ENCODE measurements at regions not wholly inside any gene's neighbourhood (a gene's known extent, or its start where the extent isn't known, plus 50 kb on each side); places are given as distances from the start of the nearest gene placed in this dataset.
"Not testable (repeated sequence)": the region's sequence is repeated elsewhere in the genome, so short reads cannot be mapped to it uniquely, and the experiment has no call there.

GRCh38 chr6:14772188-14772587 lies 473.7 kb upstream of the JARID2 start:
- no peak for DNase-seq (ENCODE audit: low read depth in 1 of 2, low spot score in 1 of 2)

GRCh38 chr6:14775528-14775927 lies 470.3 kb upstream of the JARID2 start:
- no peak for DNase-seq (ENCODE audit: low read depth in 1 of 2, low spot score in 1 of 2)

GRCh38 chr6:14776307-14776706 lies 469.6 kb upstream of the JARID2 start:
- no peak for DNase-seq (ENCODE audit: low read depth in 1 of 2, low spot score in 1 of 2)

DNA sequence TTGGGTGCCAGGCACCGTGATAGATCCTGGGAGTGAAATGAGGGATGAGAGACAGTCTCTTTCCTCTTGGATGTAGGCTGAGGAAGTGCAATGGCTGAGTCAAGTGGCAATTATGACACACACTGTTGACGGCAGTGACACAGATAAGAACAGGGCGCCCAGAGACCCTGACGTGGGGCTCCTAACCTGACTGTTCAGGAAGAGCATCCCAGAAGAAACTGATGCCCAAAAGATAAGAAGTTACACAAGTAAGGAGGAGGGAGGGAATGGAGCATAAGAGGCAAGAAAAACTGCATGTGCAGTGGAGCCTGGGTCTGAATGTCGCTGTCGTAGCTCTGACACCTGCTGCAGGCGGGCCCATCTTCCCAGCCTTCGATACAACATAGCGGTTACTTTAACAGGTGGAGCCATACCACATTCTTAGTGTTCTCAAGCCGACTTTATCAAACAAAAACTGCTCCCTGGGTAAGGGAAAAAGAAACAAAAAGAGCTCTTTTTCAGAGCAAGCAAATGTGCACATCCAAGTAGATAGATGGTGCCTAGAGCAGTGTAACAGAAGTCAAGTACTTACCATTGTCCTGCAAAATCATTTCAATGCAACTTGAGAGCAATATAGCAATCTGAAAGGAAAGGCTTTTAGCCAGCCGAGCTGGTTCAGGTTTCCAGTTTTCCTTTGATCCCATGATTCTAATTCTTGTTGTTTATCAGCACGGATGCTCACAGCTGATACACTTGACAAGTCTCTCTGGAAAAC lies 463.9 kb upstream of the JARID2 start:
- DNase-seq (ENCODE audit: low read depth in 1 of 2, low spot score in 1 of 2), result no peak

GRCh38 chr6:14782921-14783464 lies 462.9 kb upstream of the JARID2 start:
- DNase-seq (ENCODE audit: low read depth in 1 of 2, low spot score in 1 of 2), result not testable (repeated sequence)

- DNase-seq (ENCODE audit: low read depth in 1 of 2, low spot score in 1 of 2), result no peak
Observed at GRCh38 chr6:14783594-14783993, 462.3 kb upstream of the JARID2 start.

- DNase-seq (ENCODE audit: low read depth in 1 of 2, low spot score in 1 of 2), result no peak
Observed at GRCh38 chr6:14784596-14785492, 461.0 kb upstream of the JARID2 start.

DNA sequence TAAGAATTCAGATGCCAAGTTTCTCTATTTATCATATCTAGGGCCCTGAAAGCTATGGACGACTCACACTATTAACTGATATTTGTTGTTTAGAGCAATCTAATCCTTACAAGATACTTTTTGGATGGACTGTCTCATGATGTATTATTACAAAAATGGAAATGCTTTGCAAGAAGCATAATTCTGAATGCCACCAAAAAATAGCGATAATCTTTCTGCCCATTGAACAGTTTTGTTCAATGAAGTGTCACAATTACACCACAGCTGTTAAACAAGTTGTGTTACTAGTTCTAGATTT lies 460.4 kb upstream of the JARID2 start:
- no peak for DNase-seq (ENCODE audit: low read depth in 1 of 2, low spot score in 1 of 2)

DNA sequence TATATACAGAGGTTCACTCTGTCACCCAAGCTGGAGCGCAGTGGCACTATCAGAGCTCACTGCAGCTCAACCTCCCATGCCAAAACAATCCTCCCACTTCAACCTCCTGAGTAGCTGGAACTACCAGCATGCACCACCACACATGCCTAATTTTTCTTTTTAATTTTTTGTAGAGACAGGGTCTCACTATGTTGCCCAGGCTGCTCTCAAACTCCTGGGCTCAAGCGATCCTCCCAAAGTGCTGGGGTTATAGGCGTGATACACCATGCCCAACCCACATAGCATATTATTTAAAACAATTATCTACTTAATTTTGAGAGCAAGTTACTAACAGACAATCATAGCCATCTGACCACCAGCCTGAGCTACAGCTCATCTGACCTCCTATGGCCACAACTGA lies 459.9 kb upstream of the JARID2 start:
- DNase-seq (ENCODE audit: low read depth in 1 of 2, low spot score in 1 of 2), result no peak

GRCh38 chr6:14786455-14786854 lies 459.4 kb upstream of the JARID2 start:
- no peak for DNase-seq (ENCODE audit: low read depth in 1 of 2, low spot score in 1 of 2)

DNA sequence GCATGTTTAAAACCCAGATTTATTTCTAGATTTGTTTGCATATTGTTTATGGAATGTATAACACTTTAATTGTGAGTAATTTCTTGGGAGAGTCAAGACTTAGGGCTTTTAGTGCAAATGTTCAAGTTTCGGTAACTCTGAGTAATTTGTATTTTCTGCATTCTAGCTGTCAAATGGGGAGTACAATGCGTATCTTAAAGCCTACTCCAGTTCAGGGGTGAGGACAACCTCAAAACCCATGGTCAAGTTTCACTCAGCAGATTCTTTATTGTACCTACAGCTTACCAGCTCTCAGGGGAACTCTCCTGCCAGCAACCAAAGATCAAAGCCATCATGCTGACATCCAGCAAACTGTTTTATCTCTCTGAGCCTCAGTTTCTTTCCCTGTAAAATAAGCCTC lies 458.6 kb upstream of the JARID2 start:
- DNase-seq (ENCODE audit: low read depth in 1 of 2, low spot score in 1 of 2), result no peak

DNA sequence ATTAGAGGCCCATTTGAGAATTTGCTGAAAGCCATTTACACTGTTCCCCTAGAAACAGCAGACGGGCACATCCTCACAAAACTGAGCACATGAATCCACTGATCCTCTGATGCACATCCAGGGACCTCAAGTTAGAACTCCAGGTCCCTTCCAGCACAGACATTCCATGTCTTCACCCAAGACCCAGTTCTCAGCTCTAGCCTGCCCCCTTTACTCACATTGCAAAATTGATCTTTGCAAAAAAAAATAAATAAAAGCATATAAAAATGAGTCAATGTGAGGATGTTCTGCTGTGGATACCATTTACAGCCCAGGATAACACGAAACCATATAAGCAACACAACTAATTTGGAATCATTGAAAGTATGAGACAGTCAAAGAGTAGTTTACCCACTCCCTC lies 458.2 kb upstream of the JARID2 start:
- DNase-seq (ENCODE audit: low read depth in 1 of 2, low spot score in 1 of 2), result no peak

- DNase-seq (ENCODE audit: low read depth in 1 of 2, low spot score in 1 of 2), result no peak
Observed at GRCh38 chr6:14789996-14790395, 455.9 kb upstream of the JARID2 start.

- DNase-seq (ENCODE audit: low read depth in 1 of 2, low spot score in 1 of 2), result no peak
Observed at GRCh38 chr6:14790976-14791375, 454.9 kb upstream of the JARID2 start.

- no peak for DNase-seq (ENCODE audit: low read depth in 1 of 2, low spot score in 1 of 2)
Observed at GRCh38 chr6:14791526-14791925, 454.3 kb upstream of the JARID2 start.

GRCh38 chr6:14792118-14792955 lies 453.5 kb upstream of the JARID2 start:
- no peak for DNase-seq (ENCODE audit: low read depth in 1 of 2, low spot score in 1 of 2)

DNA sequence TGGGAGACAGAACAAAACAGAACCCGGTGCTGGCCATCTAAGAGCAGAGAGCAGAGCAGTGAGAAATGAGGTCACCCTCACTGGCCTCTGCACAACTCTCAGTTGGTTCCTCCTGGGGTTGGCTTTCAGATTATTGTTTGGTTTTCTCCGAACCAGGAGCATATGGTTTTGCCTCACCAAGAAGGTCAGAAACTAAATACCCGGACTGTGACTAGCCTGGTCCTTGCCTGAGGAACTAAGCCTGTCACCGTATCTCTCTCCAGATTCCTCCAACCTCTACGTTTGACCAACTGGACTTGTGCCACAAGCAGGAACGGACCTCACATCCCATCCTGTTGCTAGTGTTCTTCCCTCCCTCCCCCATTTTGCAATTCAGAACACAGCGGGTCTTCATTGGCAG lies 450.4 kb upstream of the JARID2 start:
- no peak for DNase-seq (ENCODE audit: low read depth in 1 of 2, low spot score in 1 of 2)

DNA sequence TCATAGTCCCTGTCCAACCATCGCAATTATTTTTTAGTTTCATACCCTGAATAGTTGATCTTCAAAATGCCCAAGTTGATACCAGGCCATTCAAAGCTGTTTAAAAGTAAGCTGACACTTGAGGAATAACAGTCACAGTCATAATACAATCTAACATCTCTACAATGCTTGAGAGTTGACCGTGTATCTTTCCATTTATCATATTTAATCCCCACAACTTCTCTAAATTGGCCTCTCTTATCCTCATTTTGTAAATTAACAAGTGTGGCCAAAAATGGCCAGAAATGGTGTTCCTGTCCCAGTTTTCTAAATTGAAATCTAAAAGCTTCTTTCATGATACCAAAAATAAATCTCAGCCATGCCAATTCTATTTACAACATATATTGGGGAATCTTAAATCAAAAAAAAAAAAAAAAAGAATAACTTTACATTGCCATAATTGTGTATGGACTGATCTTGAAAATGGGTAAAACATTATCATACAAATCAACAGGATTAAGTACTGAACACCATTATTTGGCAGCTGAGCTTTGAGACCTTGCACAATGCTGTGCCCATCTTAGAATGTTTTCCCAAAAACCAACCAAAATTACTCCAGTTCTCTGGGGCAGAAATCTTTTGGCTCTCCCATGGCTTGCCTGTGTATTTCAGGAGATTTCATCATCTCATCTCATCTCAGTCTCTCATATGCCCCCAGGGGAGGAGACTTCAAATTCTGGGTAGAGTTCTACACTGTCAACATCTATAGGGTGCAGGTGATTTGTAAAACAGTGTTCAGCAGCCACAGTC lies 448.7 kb upstream of the JARID2 start:
- no peak for DNase-seq (ENCODE audit: low read depth in 1 of 2, low spot score in 1 of 2)

- no peak for DNase-seq (ENCODE audit: low read depth in 1 of 2, low spot score in 1 of 2)
Observed at GRCh38 chr6:14797875-14798593, 447.8 kb upstream of the JARID2 start.

GRCh38 chr6:14798594-14798982 lies 447.3 kb upstream of the JARID2 start:
- DNase-seq (ENCODE audit: low read depth in 1 of 2, low spot score in 1 of 2), result no peak

Data from stimulated activated CD4-positive, alpha-beta T cell treated with anti-CD3 and anti-CD28 coated beads, Interleukin-15, amount 100 ng/mL, for 1 hour (primary cell).